Astrocyte of the spinal cord (primary cell): ENCODE measurements at regions not wholly inside any gene's neighbourhood (a gene's known extent, or its start where the extent isn't known, plus 50 kb on each side); places are given as distances from the start of the nearest gene placed in this dataset.

ENCODE experiments used
- DNase-seq: peaks from one replicate; pipeline ENCODE4 v3.0.0; 2011; ENCODE audit warnings: low read depth, low spot score
- H3K4me3 ChIP-seq: 2 replicates; pipeline ENCODE4 v1.5.1; 2011; ENCODE audit warnings: low read depth, mild to moderate bottlenecking, low read length, moderate library complexity
- in situ Hi-C: cut with HindIII; loops from 2 replicates; pipeline ENCODE4 v1.10.0; 2017; ENCODE audit warnings: low sequenced_read_pairs
- TF ChIP-seq, protein P1 (sequence below): IDR thresholded peaks from 2 replicates; pipeline ENCODE4 v1.5.1; 2012; ENCODE audit warnings: low read depth, mild to moderate bottlenecking, low read length, inconsistent platforms

- no peak overlapping the region for H3K4me3 ChIP-seq
- in situ Hi-C loops: no loop called here
- TF ChIP-seq, protein P1, sequence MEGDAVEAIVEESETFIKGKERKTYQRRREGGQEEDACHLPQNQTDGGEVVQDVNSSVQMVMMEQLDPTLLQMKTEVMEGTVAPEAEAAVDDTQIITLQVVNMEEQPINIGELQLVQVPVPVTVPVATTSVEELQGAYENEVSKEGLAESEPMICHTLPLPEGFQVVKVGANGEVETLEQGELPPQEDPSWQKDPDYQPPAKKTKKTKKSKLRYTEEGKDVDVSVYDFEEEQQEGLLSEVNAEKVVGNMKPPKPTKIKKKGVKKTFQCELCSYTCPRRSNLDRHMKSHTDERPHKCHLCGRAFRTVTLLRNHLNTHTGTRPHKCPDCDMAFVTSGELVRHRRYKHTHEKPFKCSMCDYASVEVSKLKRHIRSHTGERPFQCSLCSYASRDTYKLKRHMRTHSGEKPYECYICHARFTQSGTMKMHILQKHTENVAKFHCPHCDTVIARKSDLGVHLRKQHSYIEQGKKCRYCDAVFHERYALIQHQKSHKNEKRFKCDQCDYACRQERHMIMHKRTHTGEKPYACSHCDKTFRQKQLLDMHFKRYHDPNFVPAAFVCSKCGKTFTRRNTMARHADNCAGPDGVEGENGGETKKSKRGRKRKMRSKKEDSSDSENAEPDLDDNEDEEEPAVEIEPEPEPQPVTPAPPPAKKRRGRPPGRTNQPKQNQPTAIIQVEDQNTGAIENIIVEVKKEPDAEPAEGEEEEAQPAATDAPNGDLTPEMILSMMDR: no peak
- no peak for DNase-seq
These were observed 171.9 kb upstream of the ZNF267 start for GRCh38 chr16:31701734-31702133.

DNA sequence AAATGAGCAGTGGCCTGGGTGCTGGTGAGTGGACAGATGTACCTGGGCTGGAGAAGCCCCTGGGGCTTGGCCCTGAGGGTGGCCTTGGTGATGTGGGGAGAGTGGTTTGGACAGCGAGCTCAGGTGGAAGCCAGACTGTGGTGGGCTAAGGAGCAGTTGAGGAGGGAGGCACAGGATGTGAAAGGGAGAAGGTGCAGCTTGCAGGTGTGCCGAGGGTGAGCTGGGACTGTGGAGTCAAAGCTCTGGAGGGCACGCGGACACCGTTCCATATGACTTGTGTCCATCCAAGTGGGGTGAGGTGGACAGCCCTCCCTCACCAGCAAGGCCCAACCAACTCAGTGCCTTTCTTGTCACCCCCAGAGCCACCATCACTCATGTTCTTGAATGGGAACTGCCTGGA, 170.8 kb upstream of the ZNF267 start:
- TF ChIP-seq, protein P1: no peak
- no peak overlapping the region for H3K4me3 ChIP-seq
- no peak for DNase-seq
- in situ Hi-C loops: no loop called here

- in situ Hi-C loops: no loop called here
- no peak overlapping the region for H3K4me3 ChIP-seq
- TF ChIP-seq, protein P1: no peak
- DNase-seq: no peak
These were observed 170.0 kb upstream of the ZNF267 start for GRCh38 chr16:31703526-31704128.

- TF ChIP-seq, protein P1: no peak
- DNase-seq: no peak
- H3K4me3 ChIP-seq: no peak overlapping the region
- in situ Hi-C loops: no loop called here
These were observed 169.5 kb upstream of the ZNF267 start for GRCh38 chr16:31704138-31704537.

- TF ChIP-seq, protein P1: no peak
- in situ Hi-C loops: no loop called here
- H3K4me3 ChIP-seq: no peak overlapping the region
- no peak for DNase-seq
These were observed 168.2 kb upstream of the ZNF267 start for GRCh38 chr16:31705371-31705770.

DNA sequence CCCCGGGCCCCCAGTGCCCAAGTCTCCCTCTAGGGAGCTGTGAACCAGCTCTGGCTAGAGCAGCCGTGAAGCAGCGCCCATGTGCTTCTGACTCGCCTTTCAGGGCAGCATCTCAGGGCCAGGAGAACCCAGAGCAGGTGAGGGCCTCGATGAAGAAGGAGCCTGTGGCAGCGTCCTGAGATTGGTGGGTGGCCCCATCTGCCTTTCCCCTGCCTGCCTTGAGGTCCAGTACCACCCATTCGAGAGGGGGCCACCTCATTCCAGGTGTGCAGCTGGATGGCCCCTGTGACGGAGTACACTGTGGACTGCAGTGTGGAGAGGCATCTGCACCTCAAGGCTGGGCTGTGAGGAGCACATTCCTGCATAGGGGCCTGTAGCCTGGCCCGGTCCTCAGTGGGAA, 167.3 kb upstream of the ZNF267 start:
- in situ Hi-C loops: no loop called here
- TF ChIP-seq, protein P1: no peak
- no peak for DNase-seq
- H3K4me3 ChIP-seq: no peak overlapping the region

DNA sequence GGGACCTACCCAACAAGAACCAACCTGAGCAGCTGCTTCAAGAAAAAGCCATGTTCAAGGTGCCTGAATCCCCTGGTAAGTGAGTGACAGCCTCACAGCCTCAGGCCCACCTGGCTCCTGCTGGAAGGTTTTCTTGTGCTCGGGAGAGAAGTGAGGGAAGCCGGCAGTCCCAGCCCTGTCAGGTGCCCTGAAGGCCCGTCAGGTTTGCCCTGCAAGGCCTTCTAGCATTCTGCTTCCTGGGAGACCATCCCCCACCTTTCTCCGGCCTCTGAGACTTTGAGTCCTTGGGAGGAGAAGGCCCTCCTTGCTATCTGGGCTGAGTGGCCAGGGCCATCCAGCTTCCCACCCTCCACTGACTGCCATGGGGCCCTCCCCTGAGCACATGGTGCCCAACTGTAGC, 166.7 kb upstream of the ZNF267 start:
- TF ChIP-seq, protein P1: no peak
- H3K4me3 ChIP-seq: no peak overlapping the region
- in situ Hi-C loops: no loop called here
- DNase-seq: no peak
